ENCODE measurements at regions not wholly inside any gene's neighbourhood (a gene's known extent, or its start where the extent isn't known, plus 50 kb on each side); places are given as distances from the start of the nearest gene placed in this dataset.
A peak's percentile ranks its signal among the peaks of the same experiment; 100 is the strongest.

DNA sequence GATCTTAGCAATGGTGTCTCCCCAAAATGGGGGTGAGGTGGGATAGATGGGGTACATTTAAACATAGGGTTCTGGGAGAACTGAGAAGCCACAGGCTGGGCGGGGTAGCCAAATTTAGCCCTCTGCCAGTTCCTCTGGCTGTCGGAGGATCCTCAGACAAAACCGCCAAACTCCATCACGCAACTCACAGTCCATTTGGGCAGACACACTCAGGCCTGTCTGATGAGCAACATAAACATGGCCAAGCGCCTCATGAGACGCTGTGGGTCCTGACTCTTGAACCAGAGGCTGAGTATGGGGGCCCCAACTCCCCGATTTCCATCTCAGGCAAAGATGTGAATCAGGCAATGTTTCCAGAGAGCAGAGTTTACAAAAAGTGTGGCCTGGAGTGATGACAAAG lies 162.3 kb downstream of the FGF18 start:
- no peak for DNase-seq

GRCh38 chr5:171582849-171583248 lies 163.4 kb downstream of the FGF18 start:
- no peak for DNase-seq

DNA sequence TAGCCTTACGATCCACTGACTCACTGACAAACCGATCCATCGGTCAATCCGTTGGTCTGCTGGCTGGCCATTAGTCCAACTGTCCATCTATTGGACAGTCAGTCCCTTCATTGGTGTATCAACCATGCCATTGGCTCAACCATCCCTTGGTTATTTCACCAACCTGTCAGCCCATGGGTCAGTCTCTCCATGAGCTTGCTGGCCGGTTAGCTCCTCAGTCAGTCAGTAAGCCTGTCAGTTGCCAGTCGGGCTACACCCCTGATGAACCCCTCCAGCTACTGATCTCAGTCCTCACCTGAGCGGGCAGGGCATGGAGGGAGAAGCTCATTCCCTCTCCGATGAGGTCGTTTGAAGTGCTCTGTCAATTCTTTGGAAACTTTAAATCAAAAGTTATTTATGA lies 166.5 kb downstream of the FGF18 start:
- no peak for DNase-seq

DNA sequence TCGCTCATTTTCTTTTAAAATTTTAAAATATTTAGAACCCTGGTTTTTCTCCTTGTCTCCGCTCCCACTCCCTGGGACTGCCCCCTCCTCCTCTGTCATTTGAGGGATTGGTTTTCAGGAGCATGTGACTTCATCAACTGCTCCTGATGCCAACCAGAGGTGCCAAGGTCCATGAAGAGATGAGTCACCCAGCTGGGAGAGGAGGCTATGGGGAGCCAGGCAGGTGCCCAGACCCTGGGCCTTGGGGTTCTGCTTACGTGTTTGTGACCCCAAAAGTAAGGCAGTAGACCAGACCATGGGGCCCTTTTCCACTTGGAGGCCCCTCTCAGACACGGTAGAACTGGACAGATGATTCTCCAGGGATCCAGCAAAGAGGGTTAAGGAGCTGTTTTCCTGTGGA lies 167.0 kb downstream of the FGF18 start:
- DNase-seq: no peak

- no peak for DNase-seq
Observed at GRCh38 chr5:171588046-171588445, 168.6 kb downstream of the FGF18 start.

DNA sequence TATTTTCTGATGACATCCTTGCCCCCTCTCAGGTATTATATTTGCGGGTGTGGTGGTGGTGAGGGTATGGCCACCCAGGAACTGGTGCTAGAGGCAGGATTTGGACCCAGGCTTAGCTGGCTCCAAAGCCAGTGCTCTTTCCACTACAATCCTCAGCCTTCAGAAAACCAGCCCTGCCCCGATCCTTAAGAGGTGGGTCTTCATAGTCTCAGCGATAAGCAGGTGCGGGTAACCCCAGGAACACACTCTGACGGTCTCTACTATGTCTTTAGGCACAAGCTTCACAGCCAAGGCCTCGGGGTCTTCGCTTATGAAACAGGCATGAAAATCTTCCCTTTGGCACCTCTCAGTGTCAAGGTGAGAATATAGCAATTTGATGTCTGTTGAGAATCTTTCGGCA lies 169.3 kb downstream of the FGF18 start:
- DNase-seq: no peak

GRCh38 chr5:171589461-171589860 lies 170.0 kb downstream of the FGF18 start:
- no peak for DNase-seq

GRCh38 chr5:171592076-171592475 lies 172.6 kb downstream of the FGF18 start:
- DNase-seq: no peak

DNA sequence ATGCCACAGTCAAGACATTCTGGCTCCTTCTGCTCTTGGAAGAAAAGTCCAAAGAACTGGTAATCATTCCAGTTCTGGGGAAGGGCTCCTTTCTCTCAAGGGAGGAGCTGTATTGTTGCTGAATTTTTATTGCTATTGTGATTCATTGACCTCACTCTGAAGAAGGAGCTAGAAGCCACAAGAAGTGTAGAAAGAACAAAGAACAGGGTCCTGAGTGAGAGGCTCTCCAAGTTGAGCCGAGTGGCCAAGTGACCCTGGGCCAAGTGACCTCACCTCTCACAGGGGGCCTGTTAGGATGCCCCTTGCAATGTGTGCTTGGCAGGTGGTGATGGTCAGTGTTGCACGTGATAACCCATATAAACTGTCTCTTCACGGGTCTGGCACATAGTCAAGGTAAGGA lies 173.3 kb downstream of the FGF18 start:
- DNase-seq: no peak

DNA sequence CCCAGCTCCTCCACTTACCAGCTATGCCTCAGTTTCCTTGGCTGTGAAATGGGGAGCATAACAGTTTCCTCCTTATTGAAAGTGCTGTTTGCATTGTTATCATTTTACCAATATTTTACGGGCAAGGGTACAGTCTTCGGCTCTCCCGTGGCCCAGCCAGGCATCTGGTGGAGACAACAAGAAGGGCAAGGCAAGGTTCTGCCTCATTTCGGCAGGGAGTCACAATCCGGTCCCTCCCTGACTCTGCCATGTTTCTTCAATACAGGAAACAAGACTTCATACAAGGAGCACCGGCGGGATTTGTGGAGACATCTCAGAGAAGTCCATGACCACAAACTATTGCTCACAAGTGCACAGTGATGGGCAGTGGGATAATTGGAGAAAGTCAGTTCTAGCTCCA lies 174.0 kb downstream of the FGF18 start:
- no peak for DNase-seq

DNA sequence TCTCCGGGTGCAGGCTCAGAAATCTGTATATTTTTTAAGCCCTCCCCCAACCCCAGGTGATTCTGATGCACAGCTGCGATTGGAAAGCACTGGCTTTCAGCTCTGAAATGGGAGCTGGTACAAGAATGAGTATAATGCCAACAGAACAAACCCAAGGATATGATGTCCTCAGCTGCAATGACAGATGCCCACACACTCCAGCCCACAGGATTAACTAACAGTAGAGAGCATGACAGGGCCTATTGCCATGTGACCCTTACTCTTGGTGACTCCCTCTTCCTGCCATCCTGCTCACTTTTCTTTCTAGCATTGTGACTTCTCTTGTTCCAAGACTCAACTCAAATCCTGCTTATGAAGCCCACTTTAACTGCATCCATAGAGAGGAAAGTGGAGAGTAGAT lies 174.5 kb downstream of the FGF18 start:
- DNase-seq: no peak

DNA sequence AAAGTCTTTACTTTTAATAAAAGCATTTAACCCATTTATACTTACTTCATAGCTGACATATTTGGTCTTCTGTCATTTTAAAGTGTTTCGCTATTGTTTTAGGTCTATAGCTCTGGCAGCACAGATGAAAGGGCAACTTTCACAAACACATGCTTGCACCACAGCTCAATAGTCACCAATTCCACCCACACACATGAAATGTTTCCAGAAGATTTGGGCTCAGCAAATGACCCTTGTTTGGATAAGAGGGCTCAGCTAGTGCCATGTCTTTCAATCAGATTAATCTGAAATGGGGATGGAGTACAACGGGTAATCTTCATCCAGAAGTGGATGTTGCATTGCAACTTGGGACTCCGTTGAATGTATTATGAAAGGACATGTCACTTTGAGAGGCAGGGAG lies 176.0 kb downstream of the FGF18 start:
- DNase-seq: no peak

DNA sequence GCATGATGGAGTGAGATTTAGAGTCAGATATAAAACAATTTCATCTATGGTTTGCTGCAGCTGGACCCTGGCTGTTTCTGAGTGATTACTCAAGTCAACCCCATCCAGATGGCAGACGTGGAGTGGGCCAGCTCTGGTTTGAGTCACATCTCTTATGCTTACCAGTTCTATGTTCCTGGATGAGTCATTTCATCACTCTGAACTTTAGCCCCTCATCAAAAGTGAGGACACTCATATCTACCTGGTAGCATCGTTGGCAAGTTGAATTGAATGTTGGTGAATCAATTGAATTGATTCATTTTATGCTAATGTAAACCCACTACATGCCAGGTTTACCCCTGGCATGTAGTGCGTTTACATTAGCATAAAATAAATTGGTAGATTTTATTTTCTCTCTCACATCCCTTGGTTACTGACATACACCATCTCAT lies 176.4 kb downstream of the FGF18 start:
- DNase-seq: no peak

DNA sequence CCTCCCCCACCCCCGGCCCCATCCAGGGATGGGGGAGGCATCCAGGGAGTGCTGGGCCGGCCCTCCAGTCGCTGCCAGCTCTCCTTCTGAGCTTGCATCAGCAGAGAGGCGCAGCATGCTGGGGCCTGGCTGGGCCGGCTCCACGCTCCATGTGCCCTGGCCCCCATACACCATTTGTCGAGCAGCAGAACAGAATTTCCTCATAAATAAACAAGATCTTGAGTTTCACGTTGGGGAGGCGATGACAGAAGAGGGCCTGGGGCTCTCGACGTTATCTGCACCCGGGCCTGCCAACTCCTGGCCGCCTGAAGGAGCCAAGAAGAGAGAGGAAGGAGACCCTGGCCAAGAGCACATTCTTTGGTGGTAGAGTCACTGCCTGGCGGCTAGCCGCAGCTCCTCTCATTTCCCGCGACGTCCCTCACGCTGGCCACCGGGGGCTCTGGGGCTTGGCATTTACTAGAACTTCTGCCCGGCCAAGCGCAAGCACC lies 177.0 kb downstream of the FGF18 start:
- no peak for DNase-seq

DNA sequence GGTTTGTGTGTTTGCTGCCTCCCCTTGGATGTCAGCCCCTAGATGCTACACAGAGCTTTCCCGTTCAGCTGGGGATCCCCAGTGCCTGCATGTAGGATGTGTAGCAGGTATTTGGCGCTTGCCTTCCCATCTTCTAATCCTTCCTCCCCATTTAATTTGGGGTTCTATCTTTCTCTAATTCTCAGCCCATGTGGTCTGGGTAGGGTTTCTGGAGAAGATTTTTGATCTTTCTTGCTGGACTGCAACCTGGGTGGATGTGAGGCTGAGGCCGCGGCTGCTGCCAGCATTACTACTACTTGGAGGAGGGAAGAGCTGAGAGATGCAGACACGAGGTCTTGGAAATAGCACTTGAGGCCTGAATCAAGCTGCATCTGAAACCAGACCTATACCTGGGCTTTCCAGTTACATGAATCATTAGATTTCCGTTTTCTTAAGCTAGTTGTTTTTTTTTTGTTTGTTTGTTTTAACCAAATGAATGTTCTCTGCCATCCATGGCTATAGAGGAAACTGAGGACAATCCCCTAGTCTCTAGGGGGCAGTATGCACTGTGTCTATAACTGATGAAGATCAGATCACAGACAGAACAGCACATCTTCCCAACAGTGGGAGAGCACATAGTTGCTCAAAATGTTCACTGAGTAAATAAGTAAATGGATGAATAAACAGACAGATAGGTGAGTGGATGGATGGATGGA lies 178.6 kb downstream of the FGF18 start:
- DNase-seq: no peak

DNA sequence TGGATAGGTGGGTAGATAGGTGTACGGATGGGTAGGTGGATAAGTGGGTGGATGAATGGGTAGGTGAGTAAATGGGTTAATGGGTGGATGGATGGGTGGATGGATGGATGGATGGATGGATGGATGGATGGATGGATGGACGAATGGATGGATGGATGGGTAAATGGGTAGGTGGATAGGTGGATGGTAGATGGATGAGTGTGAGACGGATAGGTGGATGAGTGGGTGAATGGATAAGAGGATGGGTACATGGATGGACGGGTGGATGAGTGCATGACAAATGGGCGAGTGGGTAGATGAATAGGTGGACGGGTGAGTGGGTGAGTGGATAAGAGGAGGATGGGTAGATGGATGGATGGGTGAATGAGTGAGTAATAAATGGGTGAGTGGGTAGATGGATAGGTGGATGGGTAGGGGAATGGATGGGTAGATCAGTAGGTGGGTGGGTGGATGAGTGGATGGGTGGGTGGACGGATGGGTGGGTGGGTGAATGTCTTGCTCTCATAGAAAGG lies 179.2 kb downstream of the FGF18 start:
- no peak for DNase-seq

DNA sequence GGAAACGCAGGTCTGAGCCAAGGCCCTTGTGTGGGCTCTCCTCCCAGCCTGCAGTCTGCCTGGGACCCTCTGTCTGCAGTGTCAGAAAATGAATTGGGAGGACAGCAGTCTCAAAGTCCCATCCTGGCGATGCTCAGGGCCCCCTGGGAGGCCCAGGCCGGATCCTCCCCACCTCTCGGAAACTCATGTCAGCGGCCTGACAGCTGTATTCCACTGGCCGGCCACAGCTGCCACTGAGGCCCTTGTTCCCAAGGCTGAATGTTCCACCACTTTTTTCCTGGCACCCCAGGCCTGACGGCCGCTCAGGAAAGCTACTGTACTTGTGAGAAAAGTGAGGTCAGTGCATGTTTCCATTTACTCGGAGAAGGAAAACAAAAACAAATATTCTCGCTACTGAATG lies 180.0 kb downstream of the FGF18 start:
- no peak for DNase-seq

DNA sequence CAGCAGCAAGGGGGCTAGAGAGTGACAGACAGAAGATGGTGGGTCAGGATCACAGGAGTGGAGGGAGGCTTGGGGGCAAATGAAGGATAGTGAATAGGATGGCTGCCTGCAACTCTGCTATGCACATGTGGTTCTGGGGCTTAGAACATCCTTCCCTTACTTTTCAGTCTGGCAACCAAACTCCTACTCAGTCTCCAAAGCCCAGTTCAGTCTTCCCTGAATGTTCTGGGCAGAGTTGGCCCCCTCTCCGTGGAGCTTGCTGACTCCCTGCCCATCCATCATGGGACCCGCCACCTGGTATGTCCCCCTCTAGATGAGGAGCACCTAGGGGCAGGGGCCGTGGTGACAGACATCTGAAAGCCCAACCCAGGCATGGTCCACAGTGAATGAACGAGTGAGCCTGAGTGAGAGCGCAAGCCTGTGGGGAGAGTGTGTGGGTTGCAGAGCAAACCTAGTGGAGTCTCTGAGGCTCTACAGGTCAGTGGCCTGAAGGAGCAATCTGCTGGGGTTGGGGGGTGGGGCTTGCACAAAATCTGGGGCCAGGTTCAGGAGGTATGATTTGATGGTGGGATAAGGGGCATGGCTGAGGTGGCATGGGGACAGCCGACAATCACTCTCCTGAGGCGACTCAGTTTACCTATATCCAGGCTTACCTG lies 180.6 kb downstream of the FGF18 start:
- DNase-seq: no peak

- DNase-seq: no peak
Observed at GRCh38 chr5:171600741-171601265, 181.4 kb downstream of the FGF18 start.

GRCh38 chr5:171601266-171601881 lies 181.9 kb downstream of the FGF18 start:
- peak; percentile 6 to 39 for DNase-seq

- DNase-seq: no peak
Observed at GRCh38 chr5:171603591-171603990, 182.0 kb upstream of the SMIM23 start.

DNA sequence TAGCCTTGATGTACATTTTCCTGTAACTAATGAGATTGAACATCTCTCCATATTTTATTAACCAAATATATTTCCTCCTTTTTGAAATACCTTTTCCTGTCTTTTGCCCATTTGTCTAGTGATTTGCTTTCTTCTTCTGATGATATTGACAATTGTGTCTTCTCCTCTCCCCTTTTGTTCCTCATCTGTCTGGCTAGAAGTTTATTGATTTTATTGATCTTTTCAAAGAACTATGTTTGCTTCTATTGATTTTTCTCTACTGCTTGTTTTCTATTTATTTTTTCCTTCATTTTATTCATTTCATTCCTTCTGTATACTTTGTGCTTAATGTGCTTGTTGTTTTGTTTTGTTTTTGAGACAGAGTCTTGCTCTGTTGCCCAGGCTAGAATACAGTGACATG lies 181.4 kb upstream of the SMIM23 start:
- no peak for DNase-seq

DNA sequence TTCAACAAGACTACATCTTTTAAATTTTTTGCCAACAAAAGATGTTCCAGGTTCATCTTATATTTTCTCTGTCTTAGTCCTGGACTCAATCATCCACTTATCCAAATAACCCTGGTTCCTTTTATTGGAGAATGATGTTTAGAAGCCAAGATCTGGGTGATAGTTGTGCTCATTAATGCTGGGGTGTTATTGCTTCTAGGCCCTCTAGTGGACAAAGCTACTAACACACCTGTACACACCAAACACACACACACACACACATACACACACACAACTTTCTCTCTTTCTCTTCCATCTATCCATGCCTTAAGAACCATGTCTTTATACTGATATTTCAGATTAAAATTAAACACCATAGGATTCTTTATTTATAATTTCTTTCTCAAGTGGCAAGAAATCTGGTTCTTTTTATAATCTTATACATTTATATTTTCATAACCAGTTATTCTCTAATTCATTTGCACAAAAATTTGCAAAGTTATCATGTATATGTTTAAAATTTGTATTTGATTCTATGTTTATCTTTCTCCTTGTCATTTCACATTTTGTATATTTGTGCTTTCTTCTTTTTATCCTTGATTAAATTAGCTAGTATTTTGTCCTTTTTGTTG lies 179.1 kb upstream of the SMIM23 start:
- DNase-seq: peak in 1 of 2 donors; percentile 8

Measured in CD4-positive, alpha-beta T cell treated with Interleukin-1 beta for 1 hour (primary cell).